ENCODE measurements at regions not wholly inside any gene's neighbourhood (a gene's known extent, or its start where the extent isn't known, plus 50 kb on each side); places are given as distances from the start of the nearest gene placed in this dataset.
A peak's percentile ranks its signal among the peaks of the same experiment; 100 is the strongest.

GRCh38 chr15:62879770-62880169, 162.8 kb upstream of the TPM1 start:
- no peaks in the 10 kb centered on the region for H3K36me3 ChIP-seq (ENCODE audit: control insufficient read depth, insufficient read depth, low read length)
- no peak for TF ChIP-seq CTCF (IDR thresholded peaks at IDR 0.05; ENCODE audit: insufficient read depth, low read depth, low read length)
- no peak for DNase-seq (ENCODE audit: low read depth)
- ChIA-PET POLR2A (no interaction called here), CTCF (interaction anchor here (1.0 kb wide), 1 partner anchor 97 kb away, joined by 3 read pairs; no protein-coding TSS in a partner anchor)
- no peak overlapping the region for H3K4me3 ChIP-seq (ENCODE audit: low read depth, low read length)
- H3K27me3 ChIP-seq (ENCODE audit: control insufficient read depth, insufficient read depth, low read length) = no peaks in the 10 kb centered on the region

GRCh38 chr15:62880278-62880677, 162.3 kb upstream of the TPM1 start:
- no peak for TF ChIP-seq CTCF (IDR thresholded peaks at IDR 0.05; ENCODE audit: insufficient read depth, low read depth, low read length)
- H3K27me3 ChIP-seq (ENCODE audit: control insufficient read depth, insufficient read depth, low read length) = no peaks in the 10 kb centered on the region
- POLR2A ChIA-PET = no interaction called here
- no peak overlapping the region for H3K4me3 ChIP-seq (ENCODE audit: low read depth, low read length)
- DNase-seq (ENCODE audit: low read depth) = no peak
- no peaks in the 10 kb centered on the region for H3K36me3 ChIP-seq (ENCODE audit: control insufficient read depth, insufficient read depth, low read length)
- CTCF ChIA-PET = interaction anchor here (0.8 to 1.0 kb wide), 3 partner anchors 14 to 168 kb away, joined by 3 read pairs; no protein-coding TSS in a partner anchor

GRCh38 chr15:62881056-62881455, 161.5 kb upstream of the TPM1 start:
- no peak for DNase-seq (ENCODE audit: low read depth)
- Histone ChIP-seq H3K27me3 (ENCODE audit: control insufficient read depth, insufficient read depth, low read length) (no peaks in the 10 kb centered on the region), H3K36me3 (ENCODE audit: control insufficient read depth, insufficient read depth, low read length) (no peaks in the 10 kb centered on the region), H3K4me3 (ENCODE audit: low read depth, low read length) (no peak overlapping the region)
- ChIA-PET POLR2A (no interaction called here), CTCF (interaction anchor here (0.8 to 1.0 kb wide), 3 partner anchors 15 to 167 kb away, joined by 3 read pairs; no protein-coding TSS in a partner anchor)
- TF ChIP-seq CTCF (IDR thresholded peaks at IDR 0.05; ENCODE audit: insufficient read depth, low read depth, low read length) = no peak

- TF ChIP-seq CTCF (IDR thresholded peaks at IDR 0.05; ENCODE audit: insufficient read depth, low read depth, low read length) = peak; percentile 51
- Histone ChIP-seq H3K36me3 (ENCODE audit: control insufficient read depth, insufficient read depth, low read length) (no peaks in the 10 kb centered on the region), H3K27me3 (ENCODE audit: control insufficient read depth, insufficient read depth, low read length) (no peaks in the 10 kb centered on the region), H3K4me3 (ENCODE audit: low read depth, low read length) (no peak overlapping the region)
- peak; percentile 99 for DNase-seq (ENCODE audit: low read depth)
- ChIA-PET CTCF (interaction anchor here (0.6 to 2.7 kb wide), 15 partner anchors 10 to 287 kb away, joined by 3 to 21 read pairs (median 3); partner anchors contain the start of gene TPM1), POLR2A (interaction anchor here (0.5 kb wide), 1 partner anchor 97 kb away, joined by 4 read pairs; no protein-coding TSS in a partner anchor)
Measured at GRCh38 chr15:62883938-62884479, 158.5 kb upstream of the TPM1 start.

GRCh38 chr15:62886431-62887071, 156.0 kb upstream of the TPM1 start:
- Histone ChIP-seq H3K27me3 (ENCODE audit: control insufficient read depth, insufficient read depth, low read length) (no peaks in the 10 kb centered on the region), H3K4me3 (ENCODE audit: low read depth, low read length) (no peak overlapping the region), H3K36me3 (ENCODE audit: control insufficient read depth, insufficient read depth, low read length) (no peaks in the 10 kb centered on the region)
- POLR2A ChIA-PET = no interaction called here
- TF ChIP-seq CTCF (IDR thresholded peaks at IDR 0.05; ENCODE audit: insufficient read depth, low read depth, low read length) = no peak
- CTCF ChIA-PET = interaction anchor here (0.6 to 1.0 kb wide), 3 partner anchors 29 to 161 kb away, joined by 3 read pairs; no protein-coding TSS in a partner anchor
- DNase-seq (ENCODE audit: low read depth) = no peak
